ENCODE measurements at regions not wholly inside any gene's neighbourhood (a gene's known extent, or its start where the extent isn't known, plus 50 kb on each side); places are given as distances from the start of the nearest gene placed in this dataset.

GRCh38 chr1:239761509-239761908 lies 330.2 kb upstream of the FMN2 start:
- TF ChIP-seq CTCF (IDR thresholded peaks at IDR 0.05): no peak
- no peak for TF ChIP-seq ZFP36 (IDR thresholded peaks at IDR 0.05; ENCODE audit: borderline replicate concordance, partially characterized antibody)
- no peak for TF ChIP-seq RAD21 (conservative IDR thresholded peaks at IDR 0.05 in 1 of 2, IDR thresholded peaks at IDR 0.05 in 1 of 2)
- TF ChIP-seq POLR2A (IDR thresholded peaks at IDR 0.05; ENCODE audit: low read length): no peak
- no peak for TF ChIP-seq USF2 (IDR thresholded peaks at IDR 0.05)
- no peak for TF ChIP-seq CBX8 (IDR thresholded peaks at IDR 0.05)
- TF ChIP-seq SMC3 (IDR thresholded peaks at IDR 0.05): no peak
- TF ChIP-seq EP300 (IDR thresholded peaks at IDR 0.05): no peak

Data from A549 (cell line).